Endothelial cell (in vitro differentiated cells): ENCODE measurements at regions not wholly inside any gene's neighbourhood (a gene's known extent, or its start where the extent isn't known, plus 50 kb on each side); places are given as distances from the start of the nearest gene placed in this dataset.
A peak's percentile ranks its signal among the peaks of the same experiment; 100 is the strongest.
"Not testable (repeated sequence)": the region's sequence is repeated elsewhere in the genome, so short reads cannot be mapped to it uniquely, and the experiment has no call there.

Experiments used
- DNase-seq: peaks from one replicate; pipeline ENCODE4 v3.0.0; 2021; ENCODE audit warnings: low spot score
- H3K27ac Mint-ChIP-seq: one replicate; pipeline ENCODE4 v1.8.0; 2021; ENCODE audit warnings: mixed read lengths, inconsistent platforms; ENCODE audit not compliant: unreplicated experiment
- H3K27me3 Mint-ChIP-seq: one replicate; pipeline ENCODE4 v1.8.0; 2021; ENCODE audit warnings: mild to moderate bottlenecking, moderate library complexity, mixed read lengths, inconsistent platforms; ENCODE audit not compliant: unreplicated experiment
- H3K36me3 Mint-ChIP-seq: one replicate; pipeline ENCODE4 v1.8.0; 2021; ENCODE audit warnings: mild to moderate bottlenecking, low read depth, mixed read lengths, inconsistent platforms; ENCODE audit not compliant: unreplicated experiment
- H3K4me1 Mint-ChIP-seq: one replicate; pipeline ENCODE4 v1.8.0; 2021; ENCODE audit warnings: mild to moderate bottlenecking, mixed read lengths, inconsistent platforms; ENCODE audit not compliant: unreplicated experiment
- H3K4me3 Mint-ChIP-seq: one replicate; pipeline ENCODE4 v1.8.0; 2021; ENCODE audit warnings: mild to moderate bottlenecking, mixed read lengths, inconsistent platforms; ENCODE audit not compliant: unreplicated experiment
- H3K9me3 Mint-ChIP-seq: one replicate; pipeline ENCODE4 v1.8.0; 2021; ENCODE audit warnings: mixed read lengths, inconsistent platforms; ENCODE audit not compliant: unreplicated experiment
- TF ChIP-seq, protein P1 (sequence below): fragments of 200-600 bp; sonication (generic); IDR thresholded peaks from one replicate; pipeline ENCODE4 v1.5.0; 2021; ENCODE audit warnings: antibody characterized with exemption; ENCODE audit not compliant: unreplicated experiment

DNA sequence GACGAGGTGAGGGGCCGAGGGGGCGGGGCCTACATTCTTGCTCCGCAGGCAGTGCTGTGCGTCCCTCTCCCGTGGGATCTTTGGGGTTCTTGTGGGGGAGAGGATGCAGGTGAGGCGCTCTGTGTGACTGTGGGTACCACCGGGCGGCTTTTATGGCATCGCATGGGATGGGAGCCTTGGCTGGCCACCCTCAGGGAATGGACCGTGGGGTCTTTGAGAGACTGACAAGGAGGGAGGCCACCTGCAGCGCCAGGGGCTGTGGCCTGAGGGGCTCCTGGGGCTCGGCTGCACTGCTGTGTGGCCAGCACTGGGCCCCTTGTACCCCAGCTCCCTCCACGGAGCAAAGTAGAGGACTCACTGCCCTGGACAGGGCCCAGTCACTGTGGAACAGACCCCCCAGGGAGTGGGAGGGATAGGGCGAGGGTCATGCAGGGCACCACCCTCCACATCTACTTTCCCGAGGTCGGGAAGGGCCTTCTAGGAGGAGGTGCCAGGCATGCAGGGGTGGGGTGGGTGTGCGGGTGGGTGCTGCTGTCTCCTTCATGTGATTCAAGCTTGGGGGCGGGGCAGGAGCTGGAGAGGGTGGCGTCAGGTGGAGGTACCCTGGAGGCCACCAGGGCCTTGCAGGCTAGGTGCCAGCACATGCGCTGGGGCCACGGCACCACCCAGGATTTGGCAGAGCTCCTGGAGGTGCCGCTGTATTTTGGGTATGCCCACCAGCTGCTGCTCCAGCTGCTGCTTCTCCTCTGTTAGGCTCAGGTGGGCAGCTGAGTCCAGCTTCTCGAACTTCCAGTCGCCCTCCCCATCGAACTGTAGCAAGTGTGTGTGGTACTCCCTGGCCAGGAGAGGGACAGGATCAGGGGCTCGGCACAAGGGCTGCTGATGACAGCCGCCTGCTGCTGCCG is 1072.4 kb downstream of the RPIA start:
- no peak overlapping the region for H3K27ac Mint-ChIP-seq
- no peaks in the 10 kb centered on the region for H3K4me1 Mint-ChIP-seq
- peaks cover 27% of the 10 kb centered on the region for H3K36me3 Mint-ChIP-seq
- H3K4me3 Mint-ChIP-seq: no peak overlapping the region
- TF ChIP-seq, protein P1, sequence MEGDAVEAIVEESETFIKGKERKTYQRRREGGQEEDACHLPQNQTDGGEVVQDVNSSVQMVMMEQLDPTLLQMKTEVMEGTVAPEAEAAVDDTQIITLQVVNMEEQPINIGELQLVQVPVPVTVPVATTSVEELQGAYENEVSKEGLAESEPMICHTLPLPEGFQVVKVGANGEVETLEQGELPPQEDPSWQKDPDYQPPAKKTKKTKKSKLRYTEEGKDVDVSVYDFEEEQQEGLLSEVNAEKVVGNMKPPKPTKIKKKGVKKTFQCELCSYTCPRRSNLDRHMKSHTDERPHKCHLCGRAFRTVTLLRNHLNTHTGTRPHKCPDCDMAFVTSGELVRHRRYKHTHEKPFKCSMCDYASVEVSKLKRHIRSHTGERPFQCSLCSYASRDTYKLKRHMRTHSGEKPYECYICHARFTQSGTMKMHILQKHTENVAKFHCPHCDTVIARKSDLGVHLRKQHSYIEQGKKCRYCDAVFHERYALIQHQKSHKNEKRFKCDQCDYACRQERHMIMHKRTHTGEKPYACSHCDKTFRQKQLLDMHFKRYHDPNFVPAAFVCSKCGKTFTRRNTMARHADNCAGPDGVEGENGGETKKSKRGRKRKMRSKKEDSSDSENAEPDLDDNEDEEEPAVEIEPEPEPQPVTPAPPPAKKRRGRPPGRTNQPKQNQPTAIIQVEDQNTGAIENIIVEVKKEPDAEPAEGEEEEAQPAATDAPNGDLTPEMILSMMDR: no peak
- H3K9me3 Mint-ChIP-seq: peaks cover 55% of the 10 kb centered on the region
- peaks cover 32% of the 10 kb centered on the region for H3K27me3 Mint-ChIP-seq
- DNase-seq: peak; percentile 4

DNA sequence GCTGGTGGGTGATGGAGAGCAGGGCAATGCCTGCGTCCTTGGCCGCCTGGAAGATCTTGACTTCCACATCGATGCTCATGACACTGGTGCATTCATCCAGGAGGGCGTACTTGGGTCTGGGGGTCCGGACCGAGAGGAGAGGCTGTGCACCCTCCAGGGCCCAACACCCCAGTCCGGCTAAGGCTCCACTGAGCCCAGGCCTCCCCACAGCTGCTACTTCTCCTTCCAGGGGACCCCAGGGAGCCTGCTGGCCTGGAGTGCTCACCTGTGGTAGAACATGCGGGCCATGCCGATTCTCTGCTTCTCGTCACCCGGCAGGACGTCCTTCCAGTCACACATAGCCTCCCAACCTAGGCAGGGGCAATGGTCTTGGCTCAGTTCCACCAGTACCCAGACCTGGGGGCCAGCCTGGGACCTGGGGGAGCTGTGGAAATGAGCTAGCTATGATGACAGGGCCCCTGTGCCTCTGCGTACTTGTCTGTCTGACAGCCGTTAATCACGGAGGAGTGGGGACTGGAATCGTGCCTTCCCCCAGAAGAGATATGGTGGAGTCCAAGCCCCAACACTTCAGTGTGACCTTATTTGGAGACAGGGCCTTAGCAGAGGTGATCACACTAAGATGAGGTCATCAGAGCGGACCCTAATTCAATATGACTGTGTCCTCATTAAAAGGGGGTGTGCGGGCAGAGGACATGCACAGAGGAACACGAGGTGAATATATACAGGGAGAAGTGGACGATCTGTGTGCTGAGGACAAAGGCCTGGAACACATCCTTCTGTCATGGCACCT is 1073.3 kb downstream of the RPIA start:
- Mint-ChIP-seq H3K27me3 (peaks cover 32% of the 10 kb centered on the region), H3K27ac (peak overlapping the region; percentile 79), H3K9me3 (peaks cover 55% of the 10 kb centered on the region), H3K4me3 (peak overlapping the region; percentile 51), H3K36me3 (peaks cover 27% of the 10 kb centered on the region)
- H3K4me1 Mint-ChIP-seq, DNase-seq: not testable (repeated sequence)

DNA sequence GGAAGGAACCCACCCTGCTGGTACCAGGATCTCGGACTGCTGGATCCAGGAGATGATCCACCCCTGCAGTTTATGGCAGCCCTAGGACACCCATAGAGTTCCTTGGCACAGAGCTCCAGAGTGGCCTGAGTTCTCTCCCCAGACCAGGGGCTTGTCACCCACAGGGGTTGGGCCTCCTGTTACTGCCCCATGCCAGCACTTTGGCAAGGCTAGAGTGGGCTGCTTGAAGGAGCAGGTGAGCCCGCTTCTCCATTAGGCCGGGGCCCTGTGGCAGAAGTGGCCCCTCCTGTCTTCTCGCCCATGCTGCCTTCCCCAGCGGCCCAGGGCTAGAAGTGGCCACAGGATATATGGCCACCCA is 1073.9 kb downstream of the RPIA start:
- not testable (repeated sequence) for H3K4me1 Mint-ChIP-seq, DNase-seq, H3K27ac Mint-ChIP-seq
- Mint-ChIP-seq H3K27me3 (peaks cover 32% of the 10 kb centered on the region), H3K36me3 (peaks cover 23% of the 10 kb centered on the region), H3K4me3 (peak overlapping the region; percentile 51), H3K9me3 (peaks cover 51% of the 10 kb centered on the region)

DNA sequence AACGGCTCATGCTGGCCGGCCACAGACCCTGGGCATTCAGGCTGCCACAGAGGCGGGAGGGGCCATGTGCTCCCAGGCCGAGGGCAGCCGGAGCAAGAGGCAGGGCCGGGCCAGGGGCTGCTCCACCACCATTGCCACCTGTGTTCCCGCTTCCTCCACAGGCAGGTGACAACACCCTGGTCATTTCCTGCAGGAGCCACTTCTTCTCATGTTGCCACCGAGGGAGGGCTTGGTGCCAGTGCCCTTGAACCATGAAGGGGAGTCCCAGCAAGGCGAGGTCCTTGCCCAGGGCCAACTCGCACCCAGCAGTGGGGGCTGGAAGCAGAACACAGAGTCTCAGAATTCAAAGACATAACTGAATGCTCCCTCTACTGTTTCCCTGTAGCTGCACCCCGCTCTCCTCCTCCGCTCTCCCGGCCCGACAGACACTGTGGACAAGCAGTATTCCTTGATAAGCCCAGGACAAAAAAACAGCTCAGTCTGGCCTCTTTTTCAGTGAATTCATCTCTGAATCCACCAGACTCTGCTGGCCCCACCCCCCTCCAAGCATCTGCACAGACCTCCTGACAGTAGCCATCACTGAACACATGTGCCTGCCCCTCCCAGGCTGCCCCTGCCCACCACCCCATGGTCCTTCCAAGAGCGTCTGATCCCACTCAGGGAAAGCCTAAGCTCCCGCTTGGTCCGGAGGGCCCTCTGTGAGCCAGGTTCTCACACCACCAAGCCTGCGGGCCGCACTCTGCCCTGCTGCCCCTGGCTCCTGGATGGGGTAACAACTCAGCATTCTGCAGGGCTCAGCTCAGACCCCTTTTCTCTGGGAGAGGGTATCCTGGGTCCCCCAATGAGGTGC is 1074.9 kb downstream of the RPIA start:
- not testable (repeated sequence) for H3K4me1 Mint-ChIP-seq, DNase-seq, H3K27ac Mint-ChIP-seq
- Mint-ChIP-seq H3K4me3 (peak overlapping the region; percentile 21), H3K27me3 (peaks cover 34% of the 10 kb centered on the region), H3K36me3 (peaks cover 23% of the 10 kb centered on the region), H3K9me3 (peaks cover 42% of the 10 kb centered on the region)

DNA sequence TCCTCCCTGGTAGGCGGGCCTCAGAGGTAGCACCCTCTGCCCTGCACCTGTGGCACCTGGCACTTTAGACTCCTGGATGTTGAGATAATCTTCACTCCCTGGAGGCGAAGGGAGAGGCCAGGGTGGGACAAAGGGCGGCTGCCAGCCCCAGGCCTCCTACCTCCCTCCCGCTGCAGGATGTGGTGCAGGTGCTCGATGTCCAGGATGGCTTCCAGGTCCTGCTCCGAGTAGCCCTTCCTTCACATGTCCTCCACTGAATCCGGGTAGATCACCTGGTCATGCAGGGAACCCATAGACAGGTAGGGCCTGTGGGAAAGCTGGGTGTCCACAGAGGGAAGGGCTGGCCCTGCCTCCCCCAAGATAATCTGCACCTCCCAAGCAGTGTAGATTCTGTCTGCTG is 1075.6 kb downstream of the RPIA start:
- H3K4me1 Mint-ChIP-seq, H3K4me3 Mint-ChIP-seq, DNase-seq: not testable (repeated sequence)
- H3K27me3 Mint-ChIP-seq: peaks cover 33% of the 10 kb centered on the region
- peaks cover 38% of the 10 kb centered on the region for H3K9me3 Mint-ChIP-seq
- peak overlapping the region; percentile 24 for H3K27ac Mint-ChIP-seq
- peaks cover 23% of the 10 kb centered on the region for H3K36me3 Mint-ChIP-seq

DNA sequence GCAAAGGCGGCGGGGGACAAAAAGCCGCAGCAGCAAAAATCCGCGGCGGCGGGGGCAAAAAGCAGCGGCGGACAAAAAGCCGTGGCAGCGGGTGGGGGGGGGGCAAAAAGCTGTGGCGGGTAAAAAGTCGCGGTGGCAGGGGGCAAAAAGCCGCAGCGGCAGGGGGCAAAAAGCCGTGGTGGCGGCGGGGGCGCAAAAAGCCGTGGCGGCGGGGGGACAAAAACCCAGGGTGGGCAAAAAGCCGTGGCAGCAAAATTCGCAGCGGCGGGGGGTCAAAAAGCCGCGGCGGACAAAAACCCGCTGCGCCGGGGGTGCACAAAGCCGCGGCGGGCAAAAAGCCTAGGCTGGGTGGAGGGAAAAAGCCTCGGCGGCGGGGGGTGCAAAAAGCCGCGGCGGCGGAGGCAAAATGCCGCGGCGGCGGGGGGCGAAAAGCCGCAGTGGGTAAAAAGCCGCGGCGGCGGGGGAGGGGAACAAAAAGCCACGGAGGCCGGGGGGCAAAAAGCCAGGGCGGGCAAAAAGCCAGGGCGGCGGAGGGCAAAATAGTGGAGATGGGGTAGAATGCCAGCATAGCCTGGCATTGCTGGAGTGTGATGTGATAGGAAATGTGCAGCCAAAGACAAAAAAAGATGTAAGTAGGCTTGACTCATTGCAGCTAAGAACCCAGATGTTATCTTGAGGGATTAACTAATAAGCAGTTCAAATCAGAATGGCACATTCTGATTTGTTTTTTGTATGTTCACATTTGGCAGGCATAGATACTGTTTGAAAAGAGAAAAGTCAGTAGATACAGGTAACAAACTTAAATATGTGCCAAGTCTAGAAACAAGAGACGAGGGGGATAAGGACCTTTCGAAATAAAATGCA is 1076.3 kb downstream of the RPIA start:
- TF ChIP-seq, protein P1: no peak
- H3K36me3 Mint-ChIP-seq: peaks cover 18% of the 10 kb centered on the region
- no peaks in the 10 kb centered on the region for H3K4me1 Mint-ChIP-seq
- no peak overlapping the region for H3K4me3 Mint-ChIP-seq
- peaks cover 40% of the 10 kb centered on the region for H3K9me3 Mint-ChIP-seq
- H3K27ac Mint-ChIP-seq: no peak overlapping the region
- H3K27me3 Mint-ChIP-seq: peaks cover 28% of the 10 kb centered on the region
- no peak for DNase-seq
